Endodermal cell (in vitro differentiated cells): ENCODE measurements at regions not wholly inside any gene's neighbourhood (a gene's known extent, or its start where the extent isn't known, plus 50 kb on each side); places are given as distances from the start of the nearest gene placed in this dataset.

Source experiments
- DNase-seq: peaks from one replicate; pipeline ENCODE4 v3.0.0-alpha.2; 2017
- H3K27ac ChIP-seq: 2 replicates; pipeline ENCODE4 v1.5.1; 2013; ENCODE audit warnings: mild to moderate bottlenecking, low read depth, low read length, moderate library complexity
- H3K27me3 ChIP-seq: 2 replicates; pipeline ENCODE4 v1.6.1; 2013; ENCODE audit warnings: mild to moderate bottlenecking, low read length, moderate library complexity; ENCODE audit not compliant: insufficient read depth, control insufficient read depth, poor library complexity, severe bottlenecking
- H3K36me3 ChIP-seq: 2 replicates; pipeline ENCODE4 v1.7.0; 2013; ENCODE audit warnings: mild to moderate bottlenecking, low read length, moderate library complexity; ENCODE audit not compliant: control insufficient read depth, insufficient read depth
- H3K4me1 ChIP-seq: one replicate; pipeline ENCODE4 v1.7.0; 2013; ENCODE audit warnings: low read length; ENCODE audit not compliant: control insufficient read depth, insufficient read depth
- H3K4me3 ChIP-seq: 2 replicates; pipeline ENCODE4 v1.5.1; 2013; ENCODE audit warnings: mild to moderate bottlenecking, low read length, moderate library complexity
- H3K9ac ChIP-seq: 2 replicates; pipeline ENCODE4 v1.6.1; 2013; ENCODE audit warnings: mild to moderate bottlenecking, low read length, moderate library complexity; ENCODE audit not compliant: poor library complexity, severe bottlenecking; ENCODE audit errors: extremely low read depth
- H3K9me3 ChIP-seq: 2 replicates; pipeline ENCODE4 v1.6.1; 2013; ENCODE audit warnings: mild to moderate bottlenecking, low read length, moderate library complexity; ENCODE audit not compliant: control insufficient read depth
- H3K27ac Mint-ChIP-seq: 2 replicates; pipeline ENCODE4 v1.8.0; 2020; ENCODE audit warnings: mixed read lengths
- H3K27me3 Mint-ChIP-seq: 2 replicates; pipeline ENCODE4 v1.8.0; 2021; ENCODE audit warnings: mild to moderate bottlenecking, mixed read lengths; ENCODE audit not compliant: insufficient read depth
- H3K36me3 Mint-ChIP-seq: 2 replicates; pipeline ENCODE4 v1.8.0; 2020; ENCODE audit warnings: low read depth, mixed read lengths
- H3K4me1 Mint-ChIP-seq: 2 replicates; pipeline ENCODE4 v1.8.0; 2020; ENCODE audit warnings: mixed read lengths
- H3K4me3 Mint-ChIP-seq: 2 replicates; pipeline ENCODE4 v1.8.0; 2020; ENCODE audit warnings: mild to moderate bottlenecking, moderate library complexity, mixed read lengths
- H3K9me3 Mint-ChIP-seq: 2 replicates; pipeline ENCODE4 v1.8.0; 2020; ENCODE audit warnings: mild to moderate bottlenecking, mixed read lengths
- WGBS, 2 experiments: methylation state at CpG; one replicate each; pipeline versions ENCODE4 v1.1.5 to v1.1.7; 2013; ENCODE audit warnings: missing lambda C conversion rate in 2 of 2, mixed read lengths in 1 of 2; ENCODE audit not compliant: insufficient coverage in 1 of 2, insufficient read length in 1 of 2; 5-methylcytosine and 5-hydroxymethylcytosine counted together
- TF ChIP-seq, protein P1 (sequence below): fragments of 200-600 bp; sonication (generic); conservative IDR thresholded peaks from 2 replicates; pipeline ENCODE4 v1.5.0; 2021; ENCODE audit warnings: antibody characterized with exemption, mild to moderate bottlenecking

GRCh38 chr10:43013065-43013464 lies 63.8 kb upstream of the RET start:
- Mint-ChIP-seq H3K4me1 (peaks cover 5% of the 10 kb centered on the region), H3K27me3 (peaks cover 2% of the 10 kb centered on the region), H3K9me3 (peaks cover 90% of the 10 kb centered on the region), H3K36me3 (peaks cover 11% of the 10 kb centered on the region), H3K4me3 (no peak overlapping the region), H3K27ac (no peak overlapping the region)
- Histone ChIP-seq H3K9me3 (peaks cover 90% of the 10 kb centered on the region), H3K9ac (no peak overlapping the region), H3K4me3 (peak overlapping the region; percentile 75), H3K27me3 (no peaks in the 10 kb centered on the region), H3K27ac (no peak overlapping the region), H3K36me3 (no peaks in the 10 kb centered on the region), H3K4me1 (peaks cover 4% of the 10 kb centered on the region)
- 100% methylated on average over 1 of the region's 1 CpG; no CpG with 5 or more reads in 1 of the 2 experiments for WGBS, 2 experiments
- no peak for DNase-seq
- TF ChIP-seq, protein P1, sequence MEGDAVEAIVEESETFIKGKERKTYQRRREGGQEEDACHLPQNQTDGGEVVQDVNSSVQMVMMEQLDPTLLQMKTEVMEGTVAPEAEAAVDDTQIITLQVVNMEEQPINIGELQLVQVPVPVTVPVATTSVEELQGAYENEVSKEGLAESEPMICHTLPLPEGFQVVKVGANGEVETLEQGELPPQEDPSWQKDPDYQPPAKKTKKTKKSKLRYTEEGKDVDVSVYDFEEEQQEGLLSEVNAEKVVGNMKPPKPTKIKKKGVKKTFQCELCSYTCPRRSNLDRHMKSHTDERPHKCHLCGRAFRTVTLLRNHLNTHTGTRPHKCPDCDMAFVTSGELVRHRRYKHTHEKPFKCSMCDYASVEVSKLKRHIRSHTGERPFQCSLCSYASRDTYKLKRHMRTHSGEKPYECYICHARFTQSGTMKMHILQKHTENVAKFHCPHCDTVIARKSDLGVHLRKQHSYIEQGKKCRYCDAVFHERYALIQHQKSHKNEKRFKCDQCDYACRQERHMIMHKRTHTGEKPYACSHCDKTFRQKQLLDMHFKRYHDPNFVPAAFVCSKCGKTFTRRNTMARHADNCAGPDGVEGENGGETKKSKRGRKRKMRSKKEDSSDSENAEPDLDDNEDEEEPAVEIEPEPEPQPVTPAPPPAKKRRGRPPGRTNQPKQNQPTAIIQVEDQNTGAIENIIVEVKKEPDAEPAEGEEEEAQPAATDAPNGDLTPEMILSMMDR: no peak

- H3K36me3 ChIP-seq: no peaks in the 10 kb centered on the region
- Mint-ChIP-seq H3K9me3 (no peaks in the 10 kb centered on the region), H3K36me3 (no peaks in the 10 kb centered on the region), H3K4me1 (peaks cover 23% of the 10 kb centered on the region), H3K27me3 (peaks cover 49% of the 10 kb centered on the region), H3K4me3 (no peak overlapping the region), H3K27ac (no peak overlapping the region)
- H3K9me3 ChIP-seq: no peaks in the 10 kb centered on the region
- DNase-seq: no peak
- peaks cover 14% of the 10 kb centered on the region for H3K27me3 ChIP-seq
- peaks cover 5% of the 10 kb centered on the region for H3K4me1 ChIP-seq
- H3K9ac ChIP-seq: no peak overlapping the region
- no peak overlapping the region for H3K4me3 ChIP-seq
- TF ChIP-seq, protein P1: no peak
- H3K27ac ChIP-seq: no peak overlapping the region
- 93 to 100% methylated on average over 2 to 3 of the region's 3 CpGs for WGBS, 2 experiments
Observed at GRCh38 chr10:43024524-43024923, 52.3 kb upstream of the RET start.

DNA sequence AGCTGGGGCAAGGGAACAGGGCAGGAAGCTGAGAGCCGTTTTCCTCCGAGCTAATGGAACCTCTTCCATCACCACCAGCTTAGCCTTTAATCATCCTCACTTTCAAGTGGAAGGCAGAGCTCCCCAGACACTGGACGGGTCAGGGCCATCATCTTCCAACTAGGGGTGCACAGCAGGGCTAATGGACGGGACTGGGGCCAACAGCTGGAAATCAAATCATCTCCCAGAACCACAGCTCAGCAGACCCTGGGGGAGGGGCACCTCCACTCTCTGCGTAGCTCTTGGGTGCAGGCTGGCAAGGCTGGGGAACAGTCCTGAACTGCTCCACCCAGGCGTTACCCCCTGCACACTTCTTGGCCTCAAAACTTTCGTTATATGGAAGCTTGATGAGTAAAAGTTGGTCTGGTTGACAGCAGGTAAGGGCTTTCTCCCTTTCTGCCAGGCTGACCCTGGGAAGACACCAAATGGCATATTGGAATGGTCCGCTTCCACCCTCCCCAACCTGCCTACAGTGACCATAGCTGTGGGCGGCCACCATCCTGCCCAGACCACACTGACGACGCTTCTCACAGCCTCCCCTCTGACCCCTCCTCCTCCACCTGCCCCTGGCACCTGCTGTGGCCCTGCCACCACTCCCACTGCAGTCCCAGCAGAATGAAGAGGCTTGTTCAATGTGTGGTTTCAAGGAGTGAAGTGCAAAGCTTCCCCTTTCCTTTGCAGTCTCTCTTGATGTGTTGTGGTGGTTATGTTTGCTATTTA lies 51.7 kb upstream of the RET start:
- Mint-ChIP-seq H3K4me1 (peaks cover 24% of the 10 kb centered on the region), H3K4me3 (no peak overlapping the region), H3K9me3 (peaks cover 4% of the 10 kb centered on the region), H3K36me3 (no peaks in the 10 kb centered on the region), H3K27ac (no peak overlapping the region), H3K27me3 (peaks cover 49% of the 10 kb centered on the region)
- Histone ChIP-seq H3K27me3 (peaks cover 14% of the 10 kb centered on the region), H3K27ac (no peak overlapping the region), H3K4me1 (peaks cover 5% of the 10 kb centered on the region), H3K9ac (no peak overlapping the region), H3K36me3 (no peaks in the 10 kb centered on the region), H3K9me3 (no peaks in the 10 kb centered on the region), H3K4me3 (no peak overlapping the region)
- 91 to 100% methylated on average over 1 to 11 of the region's 11 CpGs for WGBS, 2 experiments
- TF ChIP-seq, protein P1: no peak
- DNase-seq: no peak
